T-helper 1 cell treated with Interleukin-12 subunit alpha and Interleukin-12 subunit beta and Interleukin-4 antibody, amounts not matched to agents 30 μg/mL and 1 μg/mL, for 36 hours (primary cell): ENCODE measurements at regions not wholly inside any gene's neighbourhood (a gene's known extent, or its start where the extent isn't known, plus 50 kb on each side); places are given as distances from the start of the nearest gene placed in this dataset.

ENCODE experiments used
- H3K27ac Mint-ChIP-seq: one replicate; pipeline ENCODE4 v1.8.0; 2021; ENCODE audit warnings: mild to moderate bottlenecking, mixed read lengths
- H3K27me3 Mint-ChIP-seq: one replicate; pipeline ENCODE4 v1.8.0; 2021; ENCODE audit warnings: low read depth, mixed read lengths
- H3K36me3 Mint-ChIP-seq: one replicate; pipeline ENCODE4 v1.8.0; 2021; ENCODE audit warnings: low read depth, mixed read lengths
- H3K4me1 Mint-ChIP-seq: one replicate; pipeline ENCODE4 v1.8.0; 2021; ENCODE audit warnings: low read depth, mixed read lengths
- H3K4me3 Mint-ChIP-seq: one replicate; pipeline ENCODE4 v1.8.0; 2021; ENCODE audit warnings: mild to moderate bottlenecking, moderate library complexity, mixed read lengths
- H3K9me3 Mint-ChIP-seq: one replicate; pipeline ENCODE4 v1.8.0; 2021; ENCODE audit warnings: mixed read lengths

- Mint-ChIP-seq H3K36me3 (no peaks in the 10 kb centered on the region), H3K4me3 (no peak overlapping the region), H3K9me3 (no peaks in the 10 kb centered on the region), H3K27ac (no peak overlapping the region), H3K27me3 (no peaks in the 10 kb centered on the region), H3K4me1 (no peaks in the 10 kb centered on the region)
Observed at GRCh38 chr3:99211309-99211708, 309.8 kb upstream of the DCBLD2 start.

- Mint-ChIP-seq H3K27me3 (no peaks in the 10 kb centered on the region), H3K36me3 (no peaks in the 10 kb centered on the region), H3K27ac (no peak overlapping the region), H3K4me1 (no peaks in the 10 kb centered on the region), H3K9me3 (no peaks in the 10 kb centered on the region), H3K4me3 (no peak overlapping the region)
Observed at GRCh38 chr3:99199021-99199420, 297.5 kb upstream of the DCBLD2 start.

- no peak overlapping the region for H3K4me3 Mint-ChIP-seq
- no peaks in the 10 kb centered on the region for H3K9me3 Mint-ChIP-seq
- no peaks in the 10 kb centered on the region for H3K4me1 Mint-ChIP-seq
- H3K27ac Mint-ChIP-seq, result no peak overlapping the region
- H3K36me3 Mint-ChIP-seq, result no peaks in the 10 kb centered on the region
- no peaks in the 10 kb centered on the region for H3K27me3 Mint-ChIP-seq
Observed at GRCh38 chr3:99191186-99191585, 289.7 kb upstream of the DCBLD2 start.

GRCh38 chr3:99188936-99189335 lies 287.4 kb upstream of the DCBLD2 start:
- Mint-ChIP-seq H3K9me3 (no peaks in the 10 kb centered on the region), H3K4me1 (no peaks in the 10 kb centered on the region), H3K27me3 (no peaks in the 10 kb centered on the region), H3K27ac (no peak overlapping the region), H3K36me3 (no peaks in the 10 kb centered on the region), H3K4me3 (no peak overlapping the region)

- no peaks in the 10 kb centered on the region for H3K36me3 Mint-ChIP-seq
- H3K27me3 Mint-ChIP-seq, result no peaks in the 10 kb centered on the region
- no peaks in the 10 kb centered on the region for H3K4me1 Mint-ChIP-seq
- H3K27ac Mint-ChIP-seq, result no peak overlapping the region
- H3K9me3 Mint-ChIP-seq, result no peaks in the 10 kb centered on the region
- no peak overlapping the region for H3K4me3 Mint-ChIP-seq
Observed at GRCh38 chr3:99186016-99186415, 284.5 kb upstream of the DCBLD2 start.

GRCh38 chr3:99176169-99176964 lies 274.9 kb upstream of the DCBLD2 start:
- Mint-ChIP-seq H3K27ac (no peak overlapping the region), H3K36me3 (no peaks in the 10 kb centered on the region), H3K27me3 (no peaks in the 10 kb centered on the region), H3K4me1 (no peaks in the 10 kb centered on the region), H3K9me3 (no peaks in the 10 kb centered on the region), H3K4me3 (no peak overlapping the region)

GRCh38 chr3:99175276-99175812 lies 273.8 kb upstream of the DCBLD2 start:
- H3K27ac Mint-ChIP-seq, result no peak overlapping the region
- H3K27me3 Mint-ChIP-seq, result no peaks in the 10 kb centered on the region
- no peaks in the 10 kb centered on the region for H3K9me3 Mint-ChIP-seq
- H3K4me3 Mint-ChIP-seq, result no peak overlapping the region
- no peaks in the 10 kb centered on the region for H3K36me3 Mint-ChIP-seq
- no peaks in the 10 kb centered on the region for H3K4me1 Mint-ChIP-seq

GRCh38 chr3:99172736-99173657 lies 271.5 kb upstream of the DCBLD2 start:
- Mint-ChIP-seq H3K4me3 (no peak overlapping the region), H3K9me3 (no peaks in the 10 kb centered on the region), H3K4me1 (no peaks in the 10 kb centered on the region), H3K27me3 (no peaks in the 10 kb centered on the region), H3K36me3 (no peaks in the 10 kb centered on the region), H3K27ac (no peak overlapping the region)

GRCh38 chr3:99171800-99172199 lies 270.3 kb upstream of the DCBLD2 start:
- Mint-ChIP-seq H3K27me3 (no peaks in the 10 kb centered on the region), H3K27ac (no peak overlapping the region), H3K9me3 (no peaks in the 10 kb centered on the region), H3K4me3 (no peak overlapping the region), H3K36me3 (no peaks in the 10 kb centered on the region), H3K4me1 (no peaks in the 10 kb centered on the region)

GRCh38 chr3:99170867-99171517 lies 269.5 kb upstream of the DCBLD2 start:
- Mint-ChIP-seq H3K9me3 (no peaks in the 10 kb centered on the region), H3K27ac (no peak overlapping the region), H3K4me1 (no peaks in the 10 kb centered on the region), H3K4me3 (no peak overlapping the region), H3K27me3 (no peaks in the 10 kb centered on the region), H3K36me3 (no peaks in the 10 kb centered on the region)

GRCh38 chr3:99167071-99167470 lies 265.6 kb upstream of the DCBLD2 start:
- no peaks in the 10 kb centered on the region for H3K4me1 Mint-ChIP-seq
- H3K36me3 Mint-ChIP-seq, result no peaks in the 10 kb centered on the region
- H3K9me3 Mint-ChIP-seq, result no peaks in the 10 kb centered on the region
- H3K27me3 Mint-ChIP-seq, result no peaks in the 10 kb centered on the region
- no peak overlapping the region for H3K27ac Mint-ChIP-seq
- no peak overlapping the region for H3K4me3 Mint-ChIP-seq

GRCh38 chr3:99163314-99163713 lies 261.8 kb upstream of the DCBLD2 start:
- H3K4me1 Mint-ChIP-seq, result no peaks in the 10 kb centered on the region
- H3K27me3 Mint-ChIP-seq, result no peaks in the 10 kb centered on the region
- H3K9me3 Mint-ChIP-seq, result peaks cover 5% of the 10 kb centered on the region
- H3K27ac Mint-ChIP-seq, result no peak overlapping the region
- no peaks in the 10 kb centered on the region for H3K36me3 Mint-ChIP-seq
- H3K4me3 Mint-ChIP-seq, result no peak overlapping the region

GRCh38 chr3:99159220-99159762 lies 257.8 kb upstream of the DCBLD2 start:
- Mint-ChIP-seq H3K4me3 (no peak overlapping the region), H3K9me3 (peaks cover 15% of the 10 kb centered on the region), H3K36me3 (no peaks in the 10 kb centered on the region), H3K27ac (no peak overlapping the region), H3K4me1 (no peaks in the 10 kb centered on the region), H3K27me3 (no peaks in the 10 kb centered on the region)

GRCh38 chr3:99145031-99145430 lies 243.5 kb upstream of the DCBLD2 start:
- no peaks in the 10 kb centered on the region for H3K27me3 Mint-ChIP-seq
- H3K27ac Mint-ChIP-seq, result no peak overlapping the region
- no peaks in the 10 kb centered on the region for H3K36me3 Mint-ChIP-seq
- H3K4me3 Mint-ChIP-seq, result no peak overlapping the region
- H3K4me1 Mint-ChIP-seq, result no peaks in the 10 kb centered on the region
- no peaks in the 10 kb centered on the region for H3K9me3 Mint-ChIP-seq
